WTC11 (cell line): ENCODE measurements at regions not wholly inside any gene's neighbourhood (a gene's known extent, or its start where the extent isn't known, plus 50 kb on each side); places are given as distances from the start of the nearest gene placed in this dataset.

Experiments
- ATAC-seq: fragments of 200-7000 bp; cut with Tn5 transposase; 2 replicates; pipeline ENCODE4 v1.10.0; 2021; ENCODE audit warnings: mild to moderate bottlenecking, moderate library complexity
- CTCF ChIA-PET: fragments of 300-600 bp; sonication (Branson Sonifier 250); formaldehyde crosslinking; loops from one replicate; lab custom pipeline; 2021; ENCODE audit warnings: antibody characterized with exemption; lab: Charles Lee
- POLR2A ChIA-PET: fragments of 350-600 bp; sonication (Branson Sonifier 250); formaldehyde crosslinking; loops from one replicate; lab custom pipeline; 2021; ENCODE audit warnings: antibody characterized with exemption; lab: Charles Lee
- DNase-seq: peaks from one replicate; pipeline ENCODE4 v3.0.0; 2021; ENCODE audit warnings: low spot score
- H3K27ac Mint-ChIP-seq: 2 replicates; pipeline ENCODE4 v1.8.0; 2021; ENCODE audit warnings: mixed read lengths
- H3K27me3 Mint-ChIP-seq: 2 replicates; pipeline ENCODE4 v1.8.0; 2021; ENCODE audit warnings: low read depth, mild to moderate bottlenecking, moderate library complexity, mixed read lengths
- H3K36me3 Mint-ChIP-seq: 2 replicates; pipeline ENCODE4 v1.8.0; 2021; ENCODE audit warnings: mixed read lengths
- H3K4me1 Mint-ChIP-seq: 2 replicates; pipeline ENCODE4 v1.8.0; 2022; ENCODE audit warnings: mixed read lengths
- H3K4me3 Mint-ChIP-seq: 2 replicates; pipeline ENCODE4 v1.8.0; 2021; ENCODE audit warnings: mild to moderate bottlenecking, moderate library complexity, mixed read lengths
- H3K9me3 Mint-ChIP-seq: 2 replicates; pipeline ENCODE4 v1.8.0; 2021; ENCODE audit warnings: mixed read lengths
- CREM ChIP-seq: sonication (generic); formaldehyde crosslinking; IDR thresholded peaks from 2 replicates; pipeline ENCODE4 v1.8.1; 2022; ENCODE audit warnings: mild to moderate bottlenecking, missing genetic modification reagents, moderate library complexity
- EMX1 ChIP-seq: fragments of 250-450 bp; sonication (Bioruptor Pico); IDR thresholded peaks from 2 replicates; pipeline ENCODE4 v1.8.0; 2021; ENCODE audit warnings: mild to moderate bottlenecking
- GRHL2 ChIP-seq: fragments of 250-450 bp; sonication (Bioruptor Pico); IDR thresholded peaks from 2 replicates; pipeline ENCODE4 v1.8.0; 2022; ENCODE audit warnings: mild to moderate bottlenecking, moderate library complexity; ENCODE audit not compliant: insufficient replicate concordance, severe bottlenecking
- JAZF1 ChIP-seq: fragments of 250-450 bp; sonication (Bioruptor Pico); IDR thresholded peaks from 2 replicates; pipeline ENCODE4 v1.9.0; 2021; ENCODE audit warnings: moderate library complexity, mild to moderate bottlenecking, inconsistent platforms
- NR1H2 ChIP-seq: sonication (generic); formaldehyde crosslinking; IDR thresholded peaks from 2 replicates; pipeline ENCODE4 v1.9.0; 2021; ENCODE audit warnings: mild to moderate bottlenecking, moderate library complexity, missing genetic modification reagents
- OVOL2 ChIP-seq: fragments of 250-450 bp; sonication (Bioruptor Pico); IDR thresholded peaks from 2 replicates; pipeline ENCODE4 v1.9.0; 2021; ENCODE audit warnings: mild to moderate bottlenecking, borderline replicate concordance
- SMAD4 ChIP-seq: sonication (generic); formaldehyde crosslinking; IDR thresholded peaks from 2 replicates; pipeline ENCODE4 v1.8.0; 2022; ENCODE audit warnings: mild to moderate bottlenecking, missing genetic modification reagents
- TP53 ChIP-seq: sonication (generic); formaldehyde crosslinking; IDR thresholded peaks from 2 replicates; pipeline ENCODE4 v1.8.1; 2023; ENCODE audit warnings: mild to moderate bottlenecking, missing genetic modification reagents
- ZNF219 ChIP-seq: sonication (generic); formaldehyde crosslinking; IDR thresholded peaks from 2 replicates; pipeline ENCODE4 v1.8.0; 2023; ENCODE audit warnings: missing genetic modification reagents, mild to moderate bottlenecking, borderline replicate concordance
- TF ChIP-seq, protein P1 (sequence below): sonication (generic); formaldehyde crosslinking; IDR thresholded peaks from 2 replicates; pipeline ENCODE4 v1.8.0; 2023; ENCODE audit warnings: mild to moderate bottlenecking, missing genetic modification reagents
- TF ChIP-seq, protein P2 (sequence below): fragments of 250-450 bp; sonication (Bioruptor Pico); IDR thresholded peaks from 2 replicates; pipeline ENCODE4 v1.9.0; 2021; ENCODE audit warnings: moderate library complexity, mild to moderate bottlenecking, inconsistent platforms, borderline replicate concordance
- TF ChIP-seq, protein P3 (sequence below): fragments of 250-450 bp; sonication (Bioruptor Pico); conservative IDR thresholded peaks from 2 replicates; pipeline ENCODE4 v1.9.0; 2021; ENCODE audit warnings: mild to moderate bottlenecking
- TF ChIP-seq, protein P4 (sequence below): sonication (generic); formaldehyde crosslinking; IDR thresholded peaks from 2 replicates; pipeline ENCODE4 v1.8.0; 2022; ENCODE audit warnings: mild to moderate bottlenecking, missing genetic modification reagents
- TF ChIP-seq, protein P5 (sequence below): sonication (generic); formaldehyde crosslinking; IDR thresholded peaks from 2 replicates; pipeline ENCODE4 v1.8.0; 2022; ENCODE audit warnings: missing genetic modification reagents
- TF ChIP-seq, protein P6 (sequence below): sonication (generic); formaldehyde crosslinking; IDR thresholded peaks from 2 replicates; pipeline ENCODE4 v1.8.1; 2022; ENCODE audit warnings: low read depth, mild to moderate bottlenecking, moderate library complexity, missing genetic modification reagents, borderline replicate concordance
- TF ChIP-seq, protein P7 (sequence below): sonication (generic); formaldehyde crosslinking; IDR thresholded peaks from 2 replicates; pipeline ENCODE4 v1.8.1; 2023; ENCODE audit warnings: mild to moderate bottlenecking, missing genetic modification reagents
- TF ChIP-seq, protein P8 (sequence below): sonication (generic); formaldehyde crosslinking; IDR thresholded peaks from 2 replicates; pipeline ENCODE4 v1.8.0; 2022; ENCODE audit warnings: mild to moderate bottlenecking, missing genetic modification reagents

DNA sequence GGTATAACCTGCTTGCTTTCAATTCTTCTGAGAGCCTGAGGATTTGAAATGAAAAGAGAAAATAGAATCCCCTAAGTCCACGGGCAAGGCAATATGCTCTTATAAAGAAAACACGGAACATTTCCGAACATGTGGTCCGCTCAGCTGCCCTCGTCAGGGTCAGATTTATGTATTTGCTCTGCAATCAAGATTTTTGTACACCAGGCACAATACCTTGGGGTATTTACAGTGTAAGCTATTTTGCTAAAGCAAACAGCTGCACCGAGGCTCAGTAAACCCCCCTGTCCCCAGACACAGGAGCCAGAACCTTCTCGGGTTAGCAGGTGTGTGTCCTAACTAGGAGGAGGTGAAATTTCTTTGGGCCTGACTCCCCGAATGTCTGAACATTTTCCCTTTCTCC, 155.8 kb upstream of the LRIG1 start:
- DNase-seq (no peak), ATAC-seq (no peak)
- H3K9me3 Mint-ChIP-seq: peaks cover 7% of the 10 kb centered on the region
- peaks cover 4% of the 10 kb centered on the region for H3K4me1 Mint-ChIP-seq
- peaks cover 2% of the 10 kb centered on the region; the same call in 1 of the 2 replicates for H3K27me3 Mint-ChIP-seq
- ChIA-PET CTCF (no interaction called here), POLR2A (no interaction called here)
- H3K36me3 Mint-ChIP-seq: peaks cover 3% of the 10 kb centered on the region
- TF ChIP-seq OVOL2 (CRISPR knock-in tag) (no peak), TP53 (no peak), ZNF219 (no peak), JAZF1 (CRISPR knock-in tag) (no peak), NR1H2 (no peak), CREM (no peak), SMAD4 (CRISPR knock-in tag) (no peak), GRHL2 (CRISPR knock-in tag) (no peak), EMX1 (no peak)
- TF ChIP-seq, protein P1, sequence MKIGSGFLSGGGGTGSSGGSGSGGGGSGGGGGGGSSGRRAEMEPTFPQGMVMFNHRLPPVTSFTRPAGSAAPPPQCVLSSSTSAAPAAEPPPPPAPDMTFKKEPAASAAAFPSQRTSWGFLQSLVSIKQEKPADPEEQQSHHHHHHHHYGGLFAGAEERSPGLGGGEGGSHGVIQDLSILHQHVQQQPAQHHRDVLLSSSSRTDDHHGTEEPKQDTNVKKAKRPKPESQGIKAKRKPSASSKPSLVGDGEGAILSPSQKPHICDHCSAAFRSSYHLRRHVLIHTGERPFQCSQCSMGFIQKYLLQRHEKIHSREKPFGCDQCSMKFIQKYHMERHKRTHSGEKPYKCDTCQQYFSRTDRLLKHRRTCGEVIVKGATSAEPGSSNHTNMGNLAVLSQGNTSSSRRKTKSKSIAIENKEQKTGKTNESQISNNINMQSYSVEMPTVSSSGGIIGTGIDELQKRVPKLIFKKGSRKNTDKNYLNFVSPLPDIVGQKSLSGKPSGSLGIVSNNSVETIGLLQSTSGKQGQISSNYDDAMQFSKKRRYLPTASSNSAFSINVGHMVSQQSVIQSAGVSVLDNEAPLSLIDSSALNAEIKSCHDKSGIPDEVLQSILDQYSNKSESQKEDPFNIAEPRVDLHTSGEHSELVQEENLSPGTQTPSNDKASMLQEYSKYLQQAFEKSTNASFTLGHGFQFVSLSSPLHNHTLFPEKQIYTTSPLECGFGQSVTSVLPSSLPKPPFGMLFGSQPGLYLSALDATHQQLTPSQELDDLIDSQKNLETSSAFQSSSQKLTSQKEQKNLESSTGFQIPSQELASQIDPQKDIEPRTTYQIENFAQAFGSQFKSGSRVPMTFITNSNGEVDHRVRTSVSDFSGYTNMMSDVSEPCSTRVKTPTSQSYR (CRISPR knock-in tag): no peak
- TF ChIP-seq, protein P2, sequence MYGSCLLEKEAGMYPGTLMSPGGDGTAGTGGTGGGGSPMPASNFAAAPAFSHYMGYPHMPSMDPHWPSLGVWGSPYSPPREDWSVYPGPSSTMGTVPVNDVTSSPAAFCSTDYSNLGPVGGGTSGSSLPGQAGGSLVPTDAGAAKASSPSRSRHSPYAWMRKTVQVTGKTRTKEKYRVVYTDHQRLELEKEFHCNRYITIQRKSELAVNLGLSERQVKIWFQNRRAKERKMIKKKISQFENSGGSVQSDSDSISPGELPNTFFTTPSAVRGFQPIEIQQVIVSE (CRISPR knock-in tag): no peak
- TF ChIP-seq, protein P3, sequence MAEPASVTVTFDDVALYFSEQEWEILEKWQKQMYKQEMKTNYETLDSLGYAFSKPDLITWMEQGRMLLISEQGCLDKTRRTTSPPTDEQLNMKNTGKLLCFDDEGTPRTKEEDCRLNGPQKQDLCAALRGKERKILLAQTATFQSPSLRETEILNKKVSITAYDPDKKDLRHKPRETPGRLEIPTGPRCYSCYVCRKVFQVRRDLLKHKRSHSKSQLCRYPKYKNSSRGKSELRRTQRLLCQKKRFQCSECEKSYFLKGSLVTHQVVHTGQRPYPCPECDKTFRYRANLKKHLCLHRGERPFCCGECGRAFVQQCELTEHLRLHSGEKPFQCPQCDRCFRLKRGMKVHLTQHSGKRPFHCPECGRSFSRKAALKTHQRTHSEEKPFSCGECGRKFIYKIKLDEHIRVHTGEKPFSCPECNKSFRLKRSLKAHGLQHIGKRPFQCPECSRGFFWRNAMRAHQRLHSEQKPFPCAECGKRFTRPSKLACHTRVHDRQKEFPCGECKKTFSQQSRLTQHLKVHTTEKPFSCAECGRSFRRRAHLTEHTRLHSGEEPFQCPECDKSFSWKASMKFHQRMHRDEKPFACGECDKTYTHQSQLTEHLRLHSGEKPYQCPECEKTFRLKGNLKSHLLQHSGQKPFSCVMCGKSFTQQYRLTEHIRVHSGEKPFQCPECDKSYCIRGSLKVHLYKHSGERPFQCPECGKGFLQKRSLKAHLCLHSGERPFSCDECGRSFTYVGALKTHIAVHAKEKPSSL (CRISPR knock-in tag): no peak
- TF ChIP-seq, protein P4, sequence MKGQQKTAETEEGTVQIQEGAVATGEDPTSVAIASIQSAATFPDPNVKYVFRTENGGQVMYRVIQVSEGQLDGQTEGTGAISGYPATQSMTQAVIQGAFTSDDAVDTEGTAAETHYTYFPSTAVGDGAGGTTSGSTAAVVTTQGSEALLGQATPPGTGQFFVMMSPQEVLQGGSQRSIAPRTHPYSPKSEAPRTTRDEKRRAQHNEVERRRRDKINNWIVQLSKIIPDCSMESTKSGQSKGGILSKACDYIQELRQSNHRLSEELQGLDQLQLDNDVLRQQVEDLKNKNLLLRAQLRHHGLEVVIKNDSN (CRISPR knock-in tag): no peak
- TF ChIP-seq, protein P5, sequence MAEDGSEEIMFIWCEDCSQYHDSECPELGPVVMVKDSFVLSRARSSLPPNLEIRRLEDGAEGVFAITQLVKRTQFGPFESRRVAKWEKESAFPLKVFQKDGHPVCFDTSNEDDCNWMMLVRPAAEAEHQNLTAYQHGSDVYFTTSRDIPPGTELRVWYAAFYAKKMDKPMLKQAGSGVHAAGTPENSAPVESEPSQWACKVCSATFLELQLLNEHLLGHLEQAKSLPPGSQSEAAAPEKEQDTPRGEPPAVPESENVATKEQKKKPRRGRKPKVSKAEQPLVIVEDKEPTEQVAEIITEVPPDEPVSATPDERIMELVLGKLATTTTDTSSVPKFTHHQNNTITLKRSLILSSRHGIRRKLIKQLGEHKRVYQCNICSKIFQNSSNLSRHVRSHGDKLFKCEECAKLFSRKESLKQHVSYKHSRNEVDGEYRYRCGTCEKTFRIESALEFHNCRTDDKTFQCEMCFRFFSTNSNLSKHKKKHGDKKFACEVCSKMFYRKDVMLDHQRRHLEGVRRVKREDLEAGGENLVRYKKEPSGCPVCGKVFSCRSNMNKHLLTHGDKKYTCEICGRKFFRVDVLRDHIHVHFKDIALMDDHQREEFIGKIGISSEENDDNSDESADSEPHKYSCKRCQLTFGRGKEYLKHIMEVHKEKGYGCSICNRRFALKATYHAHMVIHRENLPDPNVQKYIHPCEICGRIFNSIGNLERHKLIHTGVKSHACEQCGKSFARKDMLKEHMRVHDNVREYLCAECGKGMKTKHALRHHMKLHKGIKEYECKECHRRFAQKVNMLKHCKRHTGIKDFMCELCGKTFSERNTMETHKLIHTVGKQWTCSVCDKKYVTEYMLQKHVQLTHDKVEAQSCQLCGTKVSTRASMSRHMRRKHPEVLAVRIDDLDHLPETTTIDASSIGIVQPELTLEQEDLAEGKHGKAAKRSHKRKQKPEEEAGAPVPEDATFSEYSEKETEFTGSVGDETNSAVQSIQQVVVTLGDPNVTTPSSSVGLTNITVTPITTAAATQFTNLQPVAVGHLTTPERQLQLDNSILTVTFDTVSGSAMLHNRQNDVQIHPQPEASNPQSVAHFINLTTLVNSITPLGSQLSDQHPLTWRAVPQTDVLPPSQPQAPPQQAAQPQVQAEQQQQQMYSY: no peak
- TF ChIP-seq, protein P6, sequence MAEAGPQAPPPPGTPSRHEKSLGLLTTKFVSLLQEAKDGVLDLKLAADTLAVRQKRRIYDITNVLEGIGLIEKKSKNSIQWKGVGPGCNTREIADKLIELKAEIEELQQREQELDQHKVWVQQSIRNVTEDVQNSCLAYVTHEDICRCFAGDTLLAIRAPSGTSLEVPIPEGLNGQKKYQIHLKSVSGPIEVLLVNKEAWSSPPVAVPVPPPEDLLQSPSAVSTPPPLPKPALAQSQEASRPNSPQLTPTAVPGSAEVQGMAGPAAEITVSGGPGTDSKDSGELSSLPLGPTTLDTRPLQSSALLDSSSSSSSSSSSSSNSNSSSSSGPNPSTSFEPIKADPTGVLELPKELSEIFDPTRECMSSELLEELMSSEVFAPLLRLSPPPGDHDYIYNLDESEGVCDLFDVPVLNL (CRISPR knock-in tag): no peak
- TF ChIP-seq, protein P7, sequence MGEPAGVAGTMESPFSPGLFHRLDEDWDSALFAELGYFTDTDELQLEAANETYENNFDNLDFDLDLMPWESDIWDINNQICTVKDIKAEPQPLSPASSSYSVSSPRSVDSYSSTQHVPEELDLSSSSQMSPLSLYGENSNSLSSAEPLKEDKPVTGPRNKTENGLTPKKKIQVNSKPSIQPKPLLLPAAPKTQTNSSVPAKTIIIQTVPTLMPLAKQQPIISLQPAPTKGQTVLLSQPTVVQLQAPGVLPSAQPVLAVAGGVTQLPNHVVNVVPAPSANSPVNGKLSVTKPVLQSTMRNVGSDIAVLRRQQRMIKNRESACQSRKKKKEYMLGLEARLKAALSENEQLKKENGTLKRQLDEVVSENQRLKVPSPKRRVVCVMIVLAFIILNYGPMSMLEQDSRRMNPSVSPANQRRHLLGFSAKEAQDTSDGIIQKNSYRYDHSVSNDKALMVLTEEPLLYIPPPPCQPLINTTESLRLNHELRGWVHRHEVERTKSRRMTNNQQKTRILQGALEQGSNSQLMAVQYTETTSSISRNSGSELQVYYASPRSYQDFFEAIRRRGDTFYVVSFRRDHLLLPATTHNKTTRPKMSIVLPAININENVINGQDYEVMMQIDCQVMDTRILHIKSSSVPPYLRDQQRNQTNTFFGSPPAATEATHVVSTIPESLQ (CRISPR knock-in tag): no peak
- TF ChIP-seq, protein P8, sequence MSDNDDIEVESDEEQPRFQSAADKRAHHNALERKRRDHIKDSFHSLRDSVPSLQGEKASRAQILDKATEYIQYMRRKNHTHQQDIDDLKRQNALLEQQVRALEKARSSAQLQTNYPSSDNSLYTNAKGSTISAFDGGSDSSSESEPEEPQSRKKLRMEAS (CRISPR knock-in tag): no peak
- H3K4me3 Mint-ChIP-seq: no peak overlapping the region
- H3K27ac Mint-ChIP-seq: no peak overlapping the region
